HCT116 (cell line): ENCODE measurements at regions not wholly inside any gene's neighbourhood (a gene's known extent, or its start where the extent isn't known, plus 50 kb on each side); places are given as distances from the start of the nearest gene placed in this dataset.

Source experiments
- CEBPB ChIP-seq: IDR thresholded peaks from 2 replicates; pipeline ENCODE4 v1.6.1; 2012; ENCODE audit warnings: low read depth
- CTCF ChIP-seq, 3 experiments: fragments of 200-600 bp in 1 of 3; sonication (generic) in 1 of 3; IDR thresholded peaks in 2 of 3; conservative IDR thresholded peaks in 1 of 3; 2 replicates each; pipeline ENCODE4 v1.5.1; 2012 to 2017; ENCODE audit warnings: low read depth in 2 of 3, low read length in 2 of 3, antibody characterized with exemption in 1 of 3, borderline replicate concordance in 1 of 3, control low read depth in 1 of 3, mild to moderate bottlenecking in 1 of 3, mixed read lengths in 1 of 3, mixed run types in 1 of 3, moderate library complexity in 1 of 3; ENCODE audit not compliant: insufficient read depth in 1 of 3
- ELF1 ChIP-seq: IDR thresholded peaks from 2 replicates; pipeline ENCODE4 v1.6.1; 2012; ENCODE audit warnings: low read depth, borderline replicate concordance
- EZH2 ChIP-seq: fragments of 200-600 bp; sonication (generic); IDR thresholded peaks from 2 replicates; pipeline ENCODE4 v1.6.1; 2017; ENCODE audit warnings: antibody characterized with exemption, mixed run types
- EZH2phosphoT487 ChIP-seq: fragments of 200-600 bp; IDR thresholded peaks from 2 replicates; pipeline ENCODE4 v1.6.1; 2018; ENCODE audit warnings: antibody characterized with exemption, borderline replicate concordance
- FOSL1 ChIP-seq: IDR thresholded peaks from 2 replicates; pipeline ENCODE4 v1.6.1; 2012; ENCODE audit warnings: low read depth
- MAX ChIP-seq: IDR thresholded peaks from 2 replicates; pipeline ENCODE4 v1.6.1; 2012
- POLR2A ChIP-seq: IDR thresholded peaks from 2 replicates; pipeline ENCODE4 v1.7.0; 2011; ENCODE audit warnings: borderline replicate concordance; ENCODE audit not compliant: insufficient read depth, insufficient read length; ENCODE audit errors: extremely low read depth
- POLR2AphosphoS5 ChIP-seq: IDR thresholded peaks from 2 replicates; pipeline ENCODE4 v1.6.1; 2011; ENCODE audit warnings: mild to moderate bottlenecking, low read depth, low read length, moderate library complexity
- SIN3A ChIP-seq: IDR thresholded peaks from 2 replicates; pipeline ENCODE4 v1.6.1; 2012; ENCODE audit warnings: low read depth

GRCh38 chr6:47141171-47141570 is 99.0 kb upstream of the ADGRF1 start:
- no peak for TF ChIP-seq POLR2A
- no peak for TF ChIP-seq EZH2
- no peak for TF ChIP-seq CTCF (IDR thresholded peaks at IDR 0.05 in 2 of 3, conservative IDR thresholded peaks at IDR 0.05 in 1 of 3; ENCODE audit: borderline replicate concordance in 1 of 3, insufficient read depth in 1 of 3, low read depth in 2 of 3, low read length in 2 of 3)
- no peak for TF ChIP-seq SIN3A
- no peak for TF ChIP-seq POLR2AphosphoS5
- TF ChIP-seq FOSL1, result no peak
- no peak for TF ChIP-seq ELF1
- no peak for TF ChIP-seq EZH2phosphoT487
- TF ChIP-seq CEBPB, result no peak
- TF ChIP-seq MAX, result no peak
